Gastroesophageal sphincter (tissue), 3 donors: ENCODE measurements at regions not wholly inside any gene's neighbourhood (a gene's known extent, or its start where the extent isn't known, plus 50 kb on each side); places are given as distances from the start of the nearest gene placed in this dataset.

Source experiments
- CTCF ChIP-seq, 4 experiments: fragments of 200-600 bp in 2 of 4; fragments of 450-650 bp in 2 of 4; sonication (generic) in 1 of 4; IDR thresholded peaks; one replicate each; pipeline ENCODE4 v1.5.1; 2017 to 2019; ENCODE audit warnings: antibody characterized with exemption in 4 of 4, mild to moderate bottlenecking in 2 of 4, moderate library complexity in 2 of 4
- POLR2A ChIP-seq, 2 donors: fragments of 450-650 bp; IDR thresholded peaks; one replicate each; pipeline ENCODE4 v1.6.1; 2017; ENCODE audit warnings: antibody characterized with exemption in 2 of 2, mild to moderate bottlenecking in 2 of 2, moderate library complexity in 1 of 2
- POLR2AphosphoS5 ChIP-seq: sonication (generic); formaldehyde crosslinking; IDR thresholded peaks from one replicate; pipeline ENCODE4 v1.6.1; 2017; ENCODE audit warnings: antibody characterized with exemption

GRCh38 chr16:55426865-55427484, 52.0 kb upstream of the MMP2 start:
- TF ChIP-seq POLR2A (IDR thresholded peaks at IDR 0.05), result no peak
- no peak for TF ChIP-seq POLR2AphosphoS5
- TF ChIP-seq CTCF (IDR thresholded peaks at IDR 0.05), result no peak
